ENCODE measurements at regions not wholly inside any gene's neighbourhood (a gene's known extent, or its start where the extent isn't known, plus 50 kb on each side); places are given as distances from the start of the nearest gene placed in this dataset.

GRCh38 chr2:139365189-139365588 lies 585.0 kb upstream of the NXPH2 start:
- H4K20me1 ChIP-seq (ENCODE audit: control insufficient read depth, insufficient read depth, insufficient read length), result no peaks in the 10 kb centered on the region
- H4K8ac ChIP-seq (replicated peaks; ENCODE audit: insufficient read length, low read depth, low read length), result no peak overlapping the region
- Mint-ChIP-seq H3K27ac (no peak overlapping the region), H3K9me3 (no peaks in the 10 kb centered on the region), H3K36me3 (ENCODE audit: insufficient read depth in 1 of 3, low read depth in 3 of 3) (no peaks in the 10 kb centered on the region), H3K27me3 (ENCODE audit: low read depth) (peaks cover 52% of the 10 kb centered on the region), H3K4me1 (peaks cover 15 to 22% of the 10 kb centered on the region in 2 experiments), H3K4me3 (no peak overlapping the region)
- no peaks in the 10 kb centered on the region for H3K9me3 ChIP-seq (ENCODE audit: control insufficient read depth, low read depth, low read length)
- TF ChIP-seq CTCF (conservative IDR thresholded peaks at IDR 0.05), result no peak
- no peak for DNase-seq
- peaks cover 12% of the 10 kb centered on the region; the same call in 1 of the 2 replicates for H3K27me3 ChIP-seq (ENCODE audit: insufficient read depth, low read length)
- no peak overlapping the region for H3K4ac ChIP-seq (ENCODE audit: low read depth, low read length)
- H3K14ac ChIP-seq (ENCODE audit: insufficient read depth, low read length), result no peak overlapping the region
- H3K4me2 ChIP-seq (ENCODE audit: insufficient read depth, insufficient read length, low read length), result no peak overlapping the region
- H3K79me2 ChIP-seq (ENCODE audit: insufficient read depth, low read length), result no peaks in the 10 kb centered on the region
- H2BK20ac ChIP-seq (ENCODE audit: low read depth, low read length, poor library complexity, severe bottlenecking), result no peak overlapping the region
- H2BK12ac ChIP-seq (ENCODE audit: insufficient read length, low read depth, low read length), result no peak overlapping the region
- H3K4me1 ChIP-seq (ENCODE audit: insufficient read depth, low read length), result peaks cover 8% of the 10 kb centered on the region; the same call in 1 of the 2 replicates
- H3K27ac ChIP-seq (ENCODE audit: insufficient read length, low read depth, low read length), result no peak overlapping the region
- H3K18ac ChIP-seq (ENCODE audit: insufficient read length, low read depth, low read length), result no peak overlapping the region
- H2AK5ac ChIP-seq (ENCODE audit: insufficient read length, low read length), result no peak overlapping the region
- H2BK5ac ChIP-seq (ENCODE audit: insufficient read length, low read length), result no peak overlapping the region
- H4K5ac ChIP-seq (ENCODE audit: insufficient read length, low read depth, low read length), result no peak overlapping the region
- no CpG with 5 or more reads among the region's 5 CpGs for WGBS (ENCODE audit: extremely low coverage, insufficient read length, low lambda C conversion rate)
- H3K56ac ChIP-seq (ENCODE audit: insufficient read length, low read depth, low read length), result no peak overlapping the region
- no peak overlapping the region for H4K91ac ChIP-seq (ENCODE audit: insufficient read length, low read depth, low read length)
- no peak overlapping the region for H2AFZ ChIP-seq (ENCODE audit: low read length)
- H3K23me2 ChIP-seq (ENCODE audit: insufficient read length, low read depth, low read length, poor library complexity, severe bottlenecking), result no peaks in the 10 kb centered on the region
- H3K23ac ChIP-seq (ENCODE audit: insufficient read length, low read depth, low read length), result no peak overlapping the region
- no peaks in the 10 kb centered on the region for H3K79me1 ChIP-seq (ENCODE audit: insufficient read depth, low read depth, low read length, poor library complexity, severe bottlenecking)
- no peak overlapping the region for H3T11ph ChIP-seq (ENCODE audit: low read length)
- no peak overlapping the region for H2BK120ac ChIP-seq (ENCODE audit: low read depth, low read length, poor library complexity, severe bottlenecking)
- H2BK15ac ChIP-seq (ENCODE audit: low read depth, low read length), result no peak overlapping the region
- no peak overlapping the region for H3K9ac ChIP-seq (ENCODE audit: extremely low read depth, insufficient read length, low read length)
